ENCODE measurements at regions not wholly inside any gene's neighbourhood (a gene's known extent, or its start where the extent isn't known, plus 50 kb on each side); places are given as distances from the start of the nearest gene placed in this dataset.
"Not testable (repeated sequence)": the region's sequence is repeated elsewhere in the genome, so short reads cannot be mapped to it uniquely, and the experiment has no call there.

- WGBS, 2 experiments (ENCODE audit: insufficient coverage in 1 of 2, insufficient read length in 1 of 2): 81 to 86% methylated on average over 4 of the region's 4 CpGs
- H3K4me3 Mint-ChIP-seq: no peak overlapping the region
- H3K27me3 Mint-ChIP-seq (ENCODE audit: insufficient read depth): no peaks in the 10 kb centered on the region
- no peaks in the 10 kb centered on the region for H3K27me3 ChIP-seq (ENCODE audit: control insufficient read depth, insufficient read depth, low read length, poor library complexity, severe bottlenecking)
- no peaks in the 10 kb centered on the region for H3K36me3 ChIP-seq (ENCODE audit: control insufficient read depth, insufficient read depth, low read length)
- H3K4me3 ChIP-seq (ENCODE audit: low read length): no peak overlapping the region
- peaks cover 37% of the 10 kb centered on the region for H3K9me3 Mint-ChIP-seq
- H3K27ac Mint-ChIP-seq: no peak overlapping the region
- H3K4me1 Mint-ChIP-seq: no peaks in the 10 kb centered on the region
- no peak for DNase-seq
- no peaks in the 10 kb centered on the region for H3K36me3 Mint-ChIP-seq (ENCODE audit: low read depth)
- no peak overlapping the region for H3K9ac ChIP-seq (ENCODE audit: extremely low read depth, low read length, poor library complexity, severe bottlenecking)
- TF ChIP-seq CTCF (conservative IDR thresholded peaks at IDR 0.05): no peak
- H3K4me1 ChIP-seq (ENCODE audit: control insufficient read depth, insufficient read depth, low read length): no peaks in the 10 kb centered on the region
- H3K9me3 ChIP-seq (ENCODE audit: control insufficient read depth, low read length): peaks cover 22% of the 10 kb centered on the region
- no peak overlapping the region for H3K27ac ChIP-seq (ENCODE audit: low read depth, low read length)
Measured at GRCh38 chr3:16075647-16076046, 98.8 kb upstream of the GALNT15 start.

- H3K36me3 ChIP-seq (ENCODE audit: control insufficient read depth, insufficient read depth, low read length): no peaks in the 10 kb centered on the region
- H3K27ac ChIP-seq (ENCODE audit: low read depth, low read length): no peak overlapping the region
- Mint-ChIP-seq H3K36me3 (ENCODE audit: low read depth) (no peaks in the 10 kb centered on the region), H3K4me1 (no peaks in the 10 kb centered on the region), H3K9me3 (peaks cover 46% of the 10 kb centered on the region), H3K27ac (no peak overlapping the region), H3K27me3 (ENCODE audit: insufficient read depth) (no peaks in the 10 kb centered on the region), H3K4me3 (no peak overlapping the region)
- no peak overlapping the region for H3K9ac ChIP-seq (ENCODE audit: extremely low read depth, low read length, poor library complexity, severe bottlenecking)
- no peak for TF ChIP-seq CTCF (conservative IDR thresholded peaks at IDR 0.05)
- no peak overlapping the region for H3K4me3 ChIP-seq (ENCODE audit: low read length)
- no peaks in the 10 kb centered on the region for H3K27me3 ChIP-seq (ENCODE audit: control insufficient read depth, insufficient read depth, low read length, poor library complexity, severe bottlenecking)
- H3K4me1 ChIP-seq (ENCODE audit: control insufficient read depth, insufficient read depth, low read length): no peaks in the 10 kb centered on the region
- no peak for DNase-seq
- H3K9me3 ChIP-seq (ENCODE audit: control insufficient read depth, low read length): peaks cover 31% of the 10 kb centered on the region
- WGBS, 2 experiments (ENCODE audit: insufficient coverage in 1 of 2, insufficient read length in 1 of 2): 86% methylated on average over 2 of the region's 2 CpGs; no CpG with 5 or more reads in 1 of the 2 experiments
Measured at GRCh38 chr3:16076564-16076963, 97.9 kb upstream of the GALNT15 start.

- H3K4me1 ChIP-seq (ENCODE audit: control insufficient read depth, insufficient read depth, low read length); H3K27ac ChIP-seq (ENCODE audit: low read depth, low read length); H3K36me3 Mint-ChIP-seq (ENCODE audit: low read depth); DNase-seq; H3K4me1 Mint-ChIP-seq; H3K4me3 Mint-ChIP-seq; H3K36me3 ChIP-seq (ENCODE audit: control insufficient read depth, insufficient read depth, low read length); H3K27ac Mint-ChIP-seq; H3K27me3 ChIP-seq (ENCODE audit: control insufficient read depth, insufficient read depth, low read length, poor library complexity, severe bottlenecking); H3K4me3 ChIP-seq (ENCODE audit: low read length); H3K9ac ChIP-seq (ENCODE audit: extremely low read depth, low read length, poor library complexity, severe bottlenecking); H3K27me3 Mint-ChIP-seq (ENCODE audit: insufficient read depth): not testable (repeated sequence)
- WGBS, 2 experiments (ENCODE audit: insufficient coverage in 1 of 2, insufficient read length in 1 of 2): 85 to 91% methylated on average over 5 of the region's 5 CpGs
- H3K9me3 Mint-ChIP-seq: peaks cover 52% of the 10 kb centered on the region
- peaks cover 36% of the 10 kb centered on the region for H3K9me3 ChIP-seq (ENCODE audit: control insufficient read depth, low read length)
Measured at GRCh38 chr3:16077146-16077545, 97.3 kb upstream of the GALNT15 start.

- not testable (repeated sequence) for H3K4me3 ChIP-seq (ENCODE audit: low read length); H3K4me1 ChIP-seq (ENCODE audit: control insufficient read depth, insufficient read depth, low read length); H3K27me3 ChIP-seq (ENCODE audit: control insufficient read depth, insufficient read depth, low read length, poor library complexity, severe bottlenecking); H3K4me3 Mint-ChIP-seq; H3K9ac ChIP-seq (ENCODE audit: extremely low read depth, low read length, poor library complexity, severe bottlenecking); H3K36me3 Mint-ChIP-seq (ENCODE audit: low read depth); H3K36me3 ChIP-seq (ENCODE audit: control insufficient read depth, insufficient read depth, low read length); H3K27ac Mint-ChIP-seq; H3K4me1 Mint-ChIP-seq; H3K27me3 Mint-ChIP-seq (ENCODE audit: insufficient read depth); DNase-seq; H3K27ac ChIP-seq (ENCODE audit: low read depth, low read length)
- WGBS, 2 experiments (ENCODE audit: insufficient coverage in 1 of 2, insufficient read length in 1 of 2): 92 to 93% methylated on average over 8 of the region's 8 CpGs
- peaks cover 57% of the 10 kb centered on the region for H3K9me3 Mint-ChIP-seq
- H3K9me3 ChIP-seq (ENCODE audit: control insufficient read depth, low read length): peaks cover 41% of the 10 kb centered on the region
Measured at GRCh38 chr3:16077681-16078080, 96.8 kb upstream of the GALNT15 start.

All from endodermal cell (in vitro differentiated cells).